GM23248 (cell line): ENCODE measurements at regions not wholly inside any gene's neighbourhood (a gene's known extent, or its start where the extent isn't known, plus 50 kb on each side); places are given as distances from the start of the nearest gene placed in this dataset.
"Not testable (repeated sequence)": the region's sequence is repeated elsewhere in the genome, so short reads cannot be mapped to it uniquely, and the experiment has no call there.

ENCODE experiments used
- EZH2 ChIP-seq: fragments of 200-600 bp; sonication (generic); IDR thresholded peaks from 2 replicates; pipeline ENCODE4 v1.6.1; 2018; ENCODE audit warnings: antibody characterized with exemption, mild to moderate bottlenecking; ENCODE audit not compliant: insufficient read depth, poor library complexity, severe bottlenecking
- EZH2phosphoT487 ChIP-seq: fragments of 200-600 bp; sonication (generic); IDR thresholded peaks from 2 replicates; pipeline ENCODE4 v1.6.1; 2018; ENCODE audit warnings: antibody characterized with exemption, moderate library complexity, mild to moderate bottlenecking, low read depth; ENCODE audit not compliant: insufficient read depth

DNA sequence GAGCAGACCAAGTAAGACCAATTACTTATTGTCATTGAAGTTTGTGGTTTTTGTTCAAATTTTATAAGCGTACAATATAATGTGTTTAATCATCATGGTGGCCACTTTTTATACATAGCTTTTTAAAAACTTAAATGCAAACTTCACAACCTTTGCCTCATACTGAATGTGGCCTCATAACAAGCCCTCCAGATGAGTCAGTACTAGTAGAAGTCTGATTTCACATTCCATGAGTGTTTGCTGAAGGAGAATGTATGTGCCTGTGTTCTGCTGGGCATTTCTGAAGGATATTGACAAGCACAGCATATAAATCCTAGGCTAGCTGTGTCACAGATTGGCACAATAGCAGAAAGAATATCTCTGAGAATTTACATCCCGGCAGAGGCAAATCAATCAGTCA lies 506.4 kb downstream of the TUBA3C start:
- not testable (repeated sequence) for TF ChIP-seq EZH2, EZH2phosphoT487
